ENCODE measurements at regions not wholly inside any gene's neighbourhood (a gene's known extent, or its start where the extent isn't known, plus 50 kb on each side); places are given as distances from the start of the nearest gene placed in this dataset.

- Histone ChIP-seq H3K27ac (replicated peaks; ENCODE audit: low read length) (no peak overlapping the region), H2BK5ac (ENCODE audit: low read length) (no peak overlapping the region)
Measured at GRCh38 chr5:15261269-15261995, 238.5 kb upstream of the FBXL7 start.

DNA sequence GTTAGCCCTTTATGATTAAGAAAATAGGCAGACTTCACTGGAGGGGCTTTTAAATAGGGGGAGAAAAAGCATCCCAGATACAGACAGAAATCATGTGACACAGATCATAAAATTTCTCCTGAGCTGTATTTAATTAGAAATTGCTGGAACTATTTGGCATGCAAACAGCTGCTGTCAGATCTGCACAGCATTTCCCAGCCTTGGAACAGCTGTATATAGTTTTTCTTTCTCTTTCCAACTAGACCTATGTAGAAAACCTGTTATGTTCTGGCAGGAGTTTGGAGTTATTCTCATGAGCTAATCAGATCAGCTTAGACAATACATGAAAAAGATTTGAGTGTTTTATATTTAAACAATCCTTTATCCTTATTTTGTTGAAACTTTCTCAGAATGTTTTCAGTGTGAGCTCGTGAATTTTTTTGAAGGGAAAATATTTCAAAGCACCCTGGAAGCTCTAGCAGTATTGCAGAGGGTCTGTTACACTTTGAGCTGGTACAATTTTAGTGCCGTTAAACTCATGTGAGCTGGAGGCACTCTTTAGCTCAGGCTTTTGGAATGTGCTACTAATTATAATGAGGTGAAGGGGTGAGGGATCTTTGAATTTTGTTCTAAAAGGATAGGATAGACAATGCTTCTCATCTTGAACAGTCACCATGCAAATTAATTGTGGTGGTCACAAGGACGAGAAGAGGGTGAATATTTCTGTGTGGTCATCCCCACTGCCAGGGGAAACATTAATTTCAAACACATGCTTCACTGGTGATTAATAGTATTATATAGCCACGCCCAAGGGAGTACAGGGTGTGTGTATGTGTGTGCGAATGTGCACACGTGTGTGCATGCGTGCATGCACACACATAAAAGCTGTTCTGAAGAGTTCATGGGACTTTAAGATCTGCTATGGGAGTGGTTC is 239.4 kb upstream of the FBXL7 start:
- DNase-seq (ENCODE audit: low spot score) = no peak
- Histone ChIP-seq H3K9ac (ENCODE audit: low read depth, low read length, poor library complexity) (no peak overlapping the region), H3K4ac (ENCODE audit: low read length) (no peak overlapping the region), H2AFZ (ENCODE audit: low read length) (no peak overlapping the region), H3K14ac (ENCODE audit: low read length) (no peak overlapping the region), H4K8ac (ENCODE audit: low read depth, low read length) (no peak overlapping the region), H2BK15ac (ENCODE audit: low read length) (no peak overlapping the region), H2AK5ac (ENCODE audit: low read depth, low read length) (no peak overlapping the region), H2BK120ac (ENCODE audit: low read depth, low read length) (no peak overlapping the region), H3K27ac (replicated peaks; ENCODE audit: low read length) (no peak overlapping the region), H3K4me3 (ENCODE audit: low read length in 2 of 2) (no peak overlapping the region), H3K4me2 (ENCODE audit: insufficient read depth, low read length, poor library complexity, severe bottlenecking) (no peak overlapping the region), H3K4me1 (ENCODE audit: control insufficient read depth in 2 of 2, insufficient read depth in 1 of 2, low read depth in 1 of 2, low read length in 2 of 2) (peaks cover 0 to 12% of the 10 kb centered on the region in 2 donors), H3K79me1 (ENCODE audit: low read depth, low read length) (no peaks in the 10 kb centered on the region), H3K27me3 (ENCODE audit: control insufficient read depth in 3 of 3, insufficient read depth in 3 of 3, low read depth in 1 of 3, low read length in 3 of 3) (no peaks in the 10 kb centered on the region), H3K9me3 (replicated peaks in 1 of 2; ENCODE audit: control insufficient read depth in 2 of 2, insufficient read depth in 1 of 2, low read depth in 1 of 2, low read length in 2 of 2) (no peaks in the 10 kb centered on the region), H2BK5ac (ENCODE audit: low read length) (no peak overlapping the region), H3K23ac (ENCODE audit: low read depth, low read length, poor library complexity) (no peak overlapping the region), H3K18ac (ENCODE audit: low read length) (no peak overlapping the region), H2BK12ac (ENCODE audit: low read length) (no peak overlapping the region), H3K36me3 (replicated peaks in 1 of 2; ENCODE audit: control insufficient read depth in 2 of 2, insufficient read depth in 2 of 2, low read length in 2 of 2) (no peaks in the 10 kb centered on the region), H4K91ac (ENCODE audit: low read depth, low read length, poor library complexity) (no peak overlapping the region)
- WGBS, 2 donors (ENCODE audit: extremely low coverage in 2 of 2, insufficient read length in 2 of 2, insufficient replicate concordance in 1 of 2) = no CpG with 5 or more reads among the region's 7 CpGs

More at GRCh38 chr5:15261269-15261995, 238.5 kb upstream of the FBXL7 start:
- no peaks in the 10 kb centered on the region for H3K36me3 ChIP-seq (replicated peaks in 1 of 2; ENCODE audit: control insufficient read depth in 2 of 2, insufficient read depth in 2 of 2, low read length in 2 of 2)
- no peak overlapping the region for H3K4ac ChIP-seq (ENCODE audit: low read length)
- H2AFZ ChIP-seq (ENCODE audit: low read length) = no peak overlapping the region
- no peak overlapping the region for H4K91ac ChIP-seq (ENCODE audit: low read depth, low read length, poor library complexity)
- no peak for DNase-seq (ENCODE audit: low spot score)
- no peak overlapping the region for H3K23ac ChIP-seq (ENCODE audit: low read depth, low read length, poor library complexity)
- H2BK12ac ChIP-seq (ENCODE audit: low read length) = no peak overlapping the region
- no peaks in the 10 kb centered on the region for H3K27me3 ChIP-seq (ENCODE audit: control insufficient read depth in 3 of 3, insufficient read depth in 3 of 3, low read depth in 1 of 3, low read length in 3 of 3)
- H2AK5ac ChIP-seq (ENCODE audit: low read depth, low read length) = no peak overlapping the region
- H4K8ac ChIP-seq (ENCODE audit: low read depth, low read length) = no peak overlapping the region
- no peak overlapping the region for H3K4me3 ChIP-seq (ENCODE audit: low read length in 2 of 2)
- H3K4me2 ChIP-seq (ENCODE audit: insufficient read depth, low read length, poor library complexity, severe bottlenecking) = no peak overlapping the region
- no peak overlapping the region for H3K18ac ChIP-seq (ENCODE audit: low read length)
- H3K79me1 ChIP-seq (ENCODE audit: low read depth, low read length) = no peaks in the 10 kb centered on the region
- peaks cover 0 to 14% of the 10 kb centered on the region in 2 donors for H3K4me1 ChIP-seq (ENCODE audit: control insufficient read depth in 2 of 2, insufficient read depth in 1 of 2, low read depth in 1 of 2, low read length in 2 of 2)
- H2BK120ac ChIP-seq (ENCODE audit: low read depth, low read length) = no peak overlapping the region
- no peak overlapping the region for H2BK15ac ChIP-seq (ENCODE audit: low read length)
- H3K14ac ChIP-seq (ENCODE audit: low read length) = no peak overlapping the region
- no peaks in the 10 kb centered on the region for H3K9me3 ChIP-seq (replicated peaks in 1 of 2; ENCODE audit: control insufficient read depth in 2 of 2, insufficient read depth in 1 of 2, low read depth in 1 of 2, low read length in 2 of 2)
- no peak overlapping the region for H3K9ac ChIP-seq (ENCODE audit: low read depth, low read length, poor library complexity)

DNA sequence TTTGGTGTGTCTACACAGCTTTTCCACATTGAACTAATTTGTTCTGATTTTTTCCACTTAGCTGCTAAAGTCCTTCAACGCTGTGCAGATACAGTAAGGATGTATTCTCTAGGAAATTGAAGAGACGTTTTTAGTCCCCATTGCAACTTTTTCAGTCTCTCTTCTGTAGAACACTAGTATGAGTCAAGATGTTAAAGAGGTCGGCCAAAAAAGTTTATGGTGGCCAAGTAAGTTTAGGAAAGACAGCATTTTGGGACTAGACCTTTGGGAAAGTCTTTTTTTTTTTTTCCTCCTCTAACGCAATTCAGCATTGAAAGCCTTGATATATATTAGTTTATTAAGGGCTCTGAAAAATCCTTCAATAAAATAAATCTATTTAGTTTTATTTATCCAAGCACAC is 243.5 kb upstream of the FBXL7 start:
- H2BK12ac ChIP-seq (ENCODE audit: low read length) = no peak overlapping the region
- peaks cover 0 to 7% of the 10 kb centered on the region in 2 donors for H3K4me1 ChIP-seq (ENCODE audit: control insufficient read depth in 2 of 2, insufficient read depth in 1 of 2, low read depth in 1 of 2, low read length in 2 of 2)
- H3K36me3 ChIP-seq (replicated peaks in 1 of 2; ENCODE audit: control insufficient read depth in 2 of 2, insufficient read depth in 2 of 2, low read length in 2 of 2) = no peaks in the 10 kb centered on the region
- H2AK5ac ChIP-seq (ENCODE audit: low read depth, low read length) = no peak overlapping the region
- H3K9me3 ChIP-seq (replicated peaks in 1 of 2; ENCODE audit: control insufficient read depth in 2 of 2, insufficient read depth in 1 of 2, low read depth in 1 of 2, low read length in 2 of 2) = no peaks in the 10 kb centered on the region
- no peak overlapping the region for H2BK120ac ChIP-seq (ENCODE audit: low read depth, low read length)
- no peak overlapping the region for H2BK5ac ChIP-seq (ENCODE audit: low read length)
- no peak overlapping the region for H3K4me3 ChIP-seq (ENCODE audit: low read length in 2 of 2)
- no peak for DNase-seq (ENCODE audit: low spot score)
- H4K91ac ChIP-seq (ENCODE audit: low read depth, low read length, poor library complexity) = no peak overlapping the region
- no peak overlapping the region for H3K9ac ChIP-seq (ENCODE audit: low read depth, low read length, poor library complexity)
- no peak overlapping the region for H2AFZ ChIP-seq (ENCODE audit: low read length)
- H3K27ac ChIP-seq (replicated peaks; ENCODE audit: low read length) = no peak overlapping the region
- no CpG with 5 or more reads among the region's 4 CpGs for WGBS, 2 donors (ENCODE audit: extremely low coverage in 2 of 2, insufficient read length in 2 of 2, insufficient replicate concordance in 1 of 2)
- H3K18ac ChIP-seq (ENCODE audit: low read length) = no peak overlapping the region
- H3K23ac ChIP-seq (ENCODE audit: low read depth, low read length, poor library complexity) = no peak overlapping the region
- no peaks in the 10 kb centered on the region for H3K79me1 ChIP-seq (ENCODE audit: low read depth, low read length)
- no peak overlapping the region for H3K4me2 ChIP-seq (ENCODE audit: insufficient read depth, low read length, poor library complexity, severe bottlenecking)
- no peak overlapping the region for H3K14ac ChIP-seq (ENCODE audit: low read length)
- no peak overlapping the region for H4K8ac ChIP-seq (ENCODE audit: low read depth, low read length)
- H2BK15ac ChIP-seq (ENCODE audit: low read length) = no peak overlapping the region
- no peak overlapping the region for H3K4ac ChIP-seq (ENCODE audit: low read length)
- H3K27me3 ChIP-seq (ENCODE audit: control insufficient read depth in 3 of 3, insufficient read depth in 3 of 3, low read depth in 1 of 3, low read length in 3 of 3) = no peaks in the 10 kb centered on the region

- Histone ChIP-seq H3K79me1 (ENCODE audit: low read depth, low read length) (no peaks in the 10 kb centered on the region), H4K8ac (ENCODE audit: low read depth, low read length) (no peak overlapping the region), H2BK15ac (ENCODE audit: low read length) (no peak overlapping the region), H3K27ac (replicated peaks; ENCODE audit: low read length) (no peak overlapping the region), H3K9me3 (replicated peaks in 1 of 2; ENCODE audit: control insufficient read depth in 2 of 2, insufficient read depth in 1 of 2, low read depth in 1 of 2, low read length in 2 of 2) (no peaks in the 10 kb centered on the region), H3K27me3 (ENCODE audit: control insufficient read depth in 3 of 3, insufficient read depth in 3 of 3, low read depth in 1 of 3, low read length in 3 of 3) (no peaks in the 10 kb centered on the region), H4K91ac (ENCODE audit: low read depth, low read length, poor library complexity) (no peak overlapping the region), H2AFZ (ENCODE audit: low read length) (no peak overlapping the region), H3K4ac (ENCODE audit: low read length) (no peak overlapping the region), H3K14ac (ENCODE audit: low read length) (no peak overlapping the region), H3K4me3 (ENCODE audit: low read length in 2 of 2) (no peak overlapping the region), H2AK5ac (ENCODE audit: low read depth, low read length) (no peak overlapping the region), H3K4me2 (ENCODE audit: insufficient read depth, low read length, poor library complexity, severe bottlenecking) (no peak overlapping the region), H3K9ac (ENCODE audit: low read depth, low read length, poor library complexity) (no peak overlapping the region), H2BK120ac (ENCODE audit: low read depth, low read length) (no peak overlapping the region), H3K4me1 (ENCODE audit: control insufficient read depth in 2 of 2, insufficient read depth in 1 of 2, low read depth in 1 of 2, low read length in 2 of 2) (peaks cover 0 to 1% of the 10 kb centered on the region in 2 donors), H2BK5ac (ENCODE audit: low read length) (no peak overlapping the region), H3K23ac (ENCODE audit: low read depth, low read length, poor library complexity) (no peak overlapping the region), H3K36me3 (replicated peaks in 1 of 2; ENCODE audit: control insufficient read depth in 2 of 2, insufficient read depth in 2 of 2, low read length in 2 of 2) (no peaks in the 10 kb centered on the region), H2BK12ac (ENCODE audit: low read length) (no peak overlapping the region), H3K18ac (ENCODE audit: low read length) (no peak overlapping the region)
- no peak for DNase-seq (ENCODE audit: low spot score)
- no CpG with 5 or more reads among the region's 2 CpGs for WGBS, 2 donors (ENCODE audit: extremely low coverage in 2 of 2, insufficient read length in 2 of 2, insufficient replicate concordance in 1 of 2)
Measured at GRCh38 chr5:15255576-15255975, 244.4 kb upstream of the FBXL7 start.

Data from neuronal stem cell (in vitro differentiated cells).